Breast epithelium (tissue), 3 donors: ENCODE measurements at regions not wholly inside any gene's neighbourhood (a gene's known extent, or its start where the extent isn't known, plus 50 kb on each side); places are given as distances from the start of the nearest gene placed in this dataset.

Source experiments
- CTCF ChIP-seq, 3 donors: fragments of 450-650 bp; IDR thresholded peaks; one replicate each; pipeline ENCODE4 v1.5.1; 2016 to 2017; ENCODE audit warnings: antibody characterized with exemption in 3 of 3, mild to moderate bottlenecking in 3 of 3, moderate library complexity in 3 of 3
- POLR2A ChIP-seq: fragments of 450-650 bp; IDR thresholded peaks from one replicate; pipeline ENCODE4 v1.6.1; 2016; ENCODE audit warnings: antibody characterized with exemption, mild to moderate bottlenecking, moderate library complexity

- TF ChIP-seq CTCF (IDR thresholded peaks at IDR 0.05): no peak
- no peak for TF ChIP-seq POLR2A
These were observed 1177.4 kb downstream of the SORCS1 start for GRCh38 chr10:105986912-105987635.
